Stomach (tissue), 8 donors: ENCODE measurements at regions not wholly inside any gene's neighbourhood (a gene's known extent, or its start where the extent isn't known, plus 50 kb on each side); places are given as distances from the start of the nearest gene placed in this dataset.

Experiments used
- DNase-seq, 2 donors: peaks; one replicate each; pipeline versions ENCODE4 v3.0.0 to v3.0.0-alpha.2; 2013 to 2019
- H3K27ac ChIP-seq, 5 donors: fragments of 200-600 bp in 4 of 5; sonication (generic) in 4 of 5; one replicate each; pipeline ENCODE4 v1.5.1; 2013 to 2019; ENCODE audit warnings: mild to moderate bottlenecking in 1 of 5, moderate library complexity in 1 of 5
- H3K27me3 ChIP-seq, 3 donors: fragments of 200-600 bp; sonication (generic); one replicate each; pipeline ENCODE4 v1.5.1; 2017 to 2019; ENCODE audit warnings: mixed run types in 1 of 3
- H3K36me3 ChIP-seq, 4 donors: fragments of 200-600 bp; sonication (generic); 1 replicate in 3 of 4; 2 replicates in 1 of 4; pipeline ENCODE4 v1.5.1; 2016 to 2019
- H3K4me1 ChIP-seq, 4 donors: fragments of 200-600 bp; sonication (generic); one replicate each; pipeline ENCODE4 v1.5.1; 2016 to 2019
- H3K4me3 ChIP-seq, 4 donors: fragments of 200-600 bp; sonication (generic) in 3 of 4; one replicate each; pipeline ENCODE4 v1.5.1; 2016 to 2019; ENCODE audit warnings: mild to moderate bottlenecking in 1 of 4
- H3K9me3 ChIP-seq, 4 donors: fragments of 200-600 bp; sonication (generic); one replicate each; pipeline ENCODE4 v1.5.1; 2016 to 2019
- CTCF ChIP-seq, 7 experiments: fragments of 450-650 bp in 4 of 7; fragments of 200-600 bp in 3 of 7; sonication (generic) in 3 of 7; IDR thresholded peaks; one replicate each; pipeline ENCODE4 v1.5.1; 2016 to 2019; ENCODE audit warnings: antibody characterized with exemption in 7 of 7, control low read depth in 2 of 7, mild to moderate bottlenecking in 1 of 7
- EP300 ChIP-seq: sonication (generic); formaldehyde crosslinking; IDR thresholded peaks from one replicate; pipeline ENCODE4 v1.6.1; 2017; ENCODE audit warnings: antibody characterized with exemption
- POLR2A ChIP-seq, 4 donors: fragments of 450-650 bp; IDR thresholded peaks; one replicate each; pipeline ENCODE4 v1.6.1; 2016; ENCODE audit warnings: antibody characterized with exemption in 4 of 4, control low read depth in 2 of 4, mild to moderate bottlenecking in 1 of 4, moderate library complexity in 1 of 4
- POLR2AphosphoS5 ChIP-seq, 3 donors: sonication (generic); formaldehyde crosslinking; IDR thresholded peaks; one replicate each; pipeline ENCODE4 v1.6.1; 2016; ENCODE audit warnings: antibody characterized with exemption in 3 of 3
- WGBS, 5 donors: extraction: QIAGEN DNeasy Blood & Tissue Kit in 3 of 5; methylation state at CpG; one replicate each; pipeline versions ENCODE4 v1.1.5 to v1.1.7; 2013 to 2018; 5-methylcytosine and 5-hydroxymethylcytosine counted together
- intact Hi-C: fragments of 100-400 bp; cut with DNase I; formaldehyde crosslinking; loops from one replicate; pipeline ENCODE4 v1.15.1; 2023; ENCODE audit warnings: low total_unique reads
- donor health status: healthy with polysubstance abuse.
- donor health status: Bipolar disorder and iron deficiency.
- donor health status: healthy.

- Histone ChIP-seq H3K4me1 (no peaks in the 10 kb centered on the region), H3K9me3 (peaks cover 0 to 6% (median 0%) of the 10 kb centered on the region in 4 donors), H3K27ac (no peak overlapping the region), H3K27me3 (no peaks in the 10 kb centered on the region), H3K36me3 (no peaks in the 10 kb centered on the region), H3K4me3 (no peak overlapping the region)
- no peak for DNase-seq
- 54 to 92% (median 71%) methylated on average over 1 of the region's 1 CpG for WGBS, 5 donors
- TF ChIP-seq CTCF (IDR thresholded peaks at IDR 0.05) (no peak), EP300 (no peak), POLR2A (IDR thresholded peaks at IDR 0.05) (no peak), POLR2AphosphoS5 (IDR thresholded peaks at IDR 0.05) (no peak)
- intact Hi-C loops = no loop called here
These were observed 1995.1 kb downstream of the MRPL39 start for GRCh38 chr21:23612210-23612609.

GRCh38 chr21:23607782-23608431, 1999.4 kb downstream of the MRPL39 start:
- no peak for TF ChIP-seq EP300
- TF ChIP-seq POLR2AphosphoS5 (IDR thresholded peaks at IDR 0.05) = no peak
- no peak for TF ChIP-seq CTCF (IDR thresholded peaks at IDR 0.05)
- TF ChIP-seq POLR2A (IDR thresholded peaks at IDR 0.05) = no peak
- Histone ChIP-seq H3K4me1 (no peaks in the 10 kb centered on the region), H3K9me3 (peaks cover 0 to 15% (median 0%) of the 10 kb centered on the region in 4 donors), H3K27ac (no peak overlapping the region), H3K4me3 (no peak overlapping the region), H3K36me3 (no peaks in the 10 kb centered on the region), H3K27me3 (no peaks in the 10 kb centered on the region)
- intact Hi-C loops = no loop called here
- DNase-seq = no peak
- 68 to 80% (median 75%) methylated on average over 4 of the region's 4 CpGs for WGBS, 5 donors

GRCh38 chr21:23601549-23601948, 2005.7 kb downstream of the MRPL39 start:
- no peak for DNase-seq
- Histone ChIP-seq H3K4me1 (no peaks in the 10 kb centered on the region), H3K9me3 (peaks cover 0 to 24% (median 4%) of the 10 kb centered on the region in 4 donors), H3K36me3 (no peaks in the 10 kb centered on the region), H3K4me3 (no peak overlapping the region), H3K27me3 (no peaks in the 10 kb centered on the region), H3K27ac (no peak overlapping the region)
- intact Hi-C loops = no loop called here
- 90 to 96% (median 96%) methylated on average over 4 of the region's 4 CpGs for WGBS, 5 donors
- TF ChIP-seq EP300 (no peak), POLR2A (IDR thresholded peaks at IDR 0.05) (no peak), CTCF (IDR thresholded peaks at IDR 0.05) (no peak), POLR2AphosphoS5 (IDR thresholded peaks at IDR 0.05) (no peak)

GRCh38 chr21:23593582-23593981, 2013.7 kb downstream of the MRPL39 start:
- 74 to 87% (median 81%) methylated on average over 1 of the region's 1 CpG for WGBS, 5 donors
- DNase-seq = no peak
- no peaks in the 10 kb centered on the region for H3K27me3 ChIP-seq
- intact Hi-C loops = no loop called here
- H3K4me1 ChIP-seq = no peaks in the 10 kb centered on the region
- H3K4me3 ChIP-seq = no peak overlapping the region
- no peak overlapping the region for H3K27ac ChIP-seq
- no peaks in the 10 kb centered on the region for H3K36me3 ChIP-seq
- TF ChIP-seq POLR2AphosphoS5 (IDR thresholded peaks at IDR 0.05) (no peak), CTCF (IDR thresholded peaks at IDR 0.05) (no peak), POLR2A (IDR thresholded peaks at IDR 0.05) (no peak), EP300 (no peak)
- no peaks in the 10 kb centered on the region for H3K9me3 ChIP-seq
